Breast epithelium (tissue), 3 donors: ENCODE measurements at regions not wholly inside any gene's neighbourhood (a gene's known extent, or its start where the extent isn't known, plus 50 kb on each side); places are given as distances from the start of the nearest gene placed in this dataset.

Experiments used
- POLR2AphosphoS5 ChIP-seq, 3 donors: sonication (generic); formaldehyde crosslinking; IDR thresholded peaks; one replicate each; pipeline ENCODE4 v1.6.1; 2017; ENCODE audit warnings: antibody characterized with exemption in 3 of 3
- TF ChIP-seq, protein P1 (sequence below), 3 donors: fragments of 450-650 bp; IDR thresholded peaks; one replicate each; pipeline ENCODE4 v1.5.1; 2016 to 2017; ENCODE audit warnings: antibody characterized with exemption in 3 of 3, mild to moderate bottlenecking in 3 of 3, moderate library complexity in 3 of 3

- TF ChIP-seq, protein P1, sequence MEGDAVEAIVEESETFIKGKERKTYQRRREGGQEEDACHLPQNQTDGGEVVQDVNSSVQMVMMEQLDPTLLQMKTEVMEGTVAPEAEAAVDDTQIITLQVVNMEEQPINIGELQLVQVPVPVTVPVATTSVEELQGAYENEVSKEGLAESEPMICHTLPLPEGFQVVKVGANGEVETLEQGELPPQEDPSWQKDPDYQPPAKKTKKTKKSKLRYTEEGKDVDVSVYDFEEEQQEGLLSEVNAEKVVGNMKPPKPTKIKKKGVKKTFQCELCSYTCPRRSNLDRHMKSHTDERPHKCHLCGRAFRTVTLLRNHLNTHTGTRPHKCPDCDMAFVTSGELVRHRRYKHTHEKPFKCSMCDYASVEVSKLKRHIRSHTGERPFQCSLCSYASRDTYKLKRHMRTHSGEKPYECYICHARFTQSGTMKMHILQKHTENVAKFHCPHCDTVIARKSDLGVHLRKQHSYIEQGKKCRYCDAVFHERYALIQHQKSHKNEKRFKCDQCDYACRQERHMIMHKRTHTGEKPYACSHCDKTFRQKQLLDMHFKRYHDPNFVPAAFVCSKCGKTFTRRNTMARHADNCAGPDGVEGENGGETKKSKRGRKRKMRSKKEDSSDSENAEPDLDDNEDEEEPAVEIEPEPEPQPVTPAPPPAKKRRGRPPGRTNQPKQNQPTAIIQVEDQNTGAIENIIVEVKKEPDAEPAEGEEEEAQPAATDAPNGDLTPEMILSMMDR (IDR thresholded peaks at IDR 0.05): no peak
- TF ChIP-seq POLR2AphosphoS5 (IDR thresholded peaks at IDR 0.05): no peak
Measured at GRCh38 chr2:105587637-105588036, 157.1 kb upstream of the NCK2 start.
